HG02571 (cell line): ENCODE measurements at regions not wholly inside any gene's neighbourhood (a gene's known extent, or its start where the extent isn't known, plus 50 kb on each side); places are given as distances from the start of the nearest gene placed in this dataset.
"Not testable (repeated sequence)": the region's sequence is repeated elsewhere in the genome, so short reads cannot be mapped to it uniquely, and the experiment has no call there.

Experiments
- ATAC-seq: cut with Tn5 transposase; IDR thresholded peaks from one replicate; pipeline ENCODE4 v1.9.1; 2021; ENCODE audit warnings: mild to moderate bottlenecking, moderate library complexity; ENCODE audit not compliant: unreplicated experiment

DNA sequence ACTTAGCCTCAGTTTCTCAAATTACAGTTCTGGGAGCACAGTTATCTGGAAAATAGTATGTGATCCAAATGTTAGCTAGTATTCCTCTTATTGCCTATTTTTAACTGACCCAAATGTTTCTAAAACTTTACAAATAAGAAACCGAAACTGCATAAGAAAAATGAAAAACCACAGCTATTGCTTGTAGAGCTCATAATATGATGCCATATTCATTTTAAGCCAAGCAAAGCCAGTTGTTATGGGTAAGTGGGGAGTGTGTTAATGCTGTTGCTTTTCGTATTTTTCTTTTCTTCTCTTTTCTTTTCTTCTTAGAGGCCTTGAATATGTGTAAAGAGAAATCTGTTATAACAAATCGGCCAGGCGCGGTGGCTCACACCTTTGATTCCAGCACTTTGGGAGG lies 447.4 kb upstream of the TUSC1 start:
- ATAC-seq: no peak

GRCh38 chr9:26116085-26116484 lies 437.8 kb upstream of the TUSC1 start:
- not testable (repeated sequence) for ATAC-seq

- no peak for ATAC-seq
These were observed 434.5 kb upstream of the TUSC1 start for GRCh38 chr9:26112724-26113123.

GRCh38 chr9:26086396-26086795 lies 408.2 kb upstream of the TUSC1 start:
- ATAC-seq: no peak

- ATAC-seq: no peak
These were observed 403.6 kb upstream of the TUSC1 start for GRCh38 chr9:26081847-26082246.

DNA sequence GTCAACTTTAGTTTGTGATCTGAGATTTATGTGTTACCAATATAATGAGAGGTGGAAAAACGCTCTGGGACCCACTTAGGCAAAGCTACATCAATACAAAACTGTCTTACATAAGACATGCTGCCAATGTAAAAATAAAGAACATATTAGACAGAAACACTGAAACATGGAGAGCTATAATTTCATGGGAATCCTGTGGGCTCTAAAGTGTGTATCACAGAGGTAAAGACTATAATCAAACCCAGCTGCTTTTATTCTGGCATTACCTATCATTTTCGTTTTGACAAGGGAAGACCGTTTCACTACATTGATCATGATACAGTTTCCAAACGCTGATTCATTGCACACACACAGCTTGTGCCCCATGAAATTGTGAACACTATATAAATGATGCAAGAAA lies 400.5 kb upstream of the TUSC1 start:
- ATAC-seq: no peak

GRCh38 chr9:26077860-26078259 lies 399.6 kb upstream of the TUSC1 start:
- ATAC-seq: no peak

DNA sequence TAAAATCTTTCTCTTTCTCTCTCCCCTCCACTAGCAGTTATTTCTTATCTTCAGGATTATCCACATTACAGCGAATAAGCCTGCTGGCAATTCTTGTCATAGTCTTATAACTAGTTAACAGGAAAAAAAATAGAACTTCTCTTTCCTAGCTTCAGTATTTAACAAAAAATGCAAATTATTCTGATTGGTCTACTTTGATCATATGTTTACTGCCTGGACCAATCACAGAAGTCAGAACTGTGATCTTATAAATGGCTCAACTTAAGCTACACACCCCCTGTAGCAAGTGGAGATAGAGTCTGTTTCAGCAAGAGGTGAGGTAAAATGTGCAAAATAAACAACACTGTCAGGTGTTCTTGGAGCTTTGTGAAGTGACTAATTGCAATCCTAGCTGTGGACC lies 389.4 kb upstream of the TUSC1 start:
- ATAC-seq: no peak

DNA sequence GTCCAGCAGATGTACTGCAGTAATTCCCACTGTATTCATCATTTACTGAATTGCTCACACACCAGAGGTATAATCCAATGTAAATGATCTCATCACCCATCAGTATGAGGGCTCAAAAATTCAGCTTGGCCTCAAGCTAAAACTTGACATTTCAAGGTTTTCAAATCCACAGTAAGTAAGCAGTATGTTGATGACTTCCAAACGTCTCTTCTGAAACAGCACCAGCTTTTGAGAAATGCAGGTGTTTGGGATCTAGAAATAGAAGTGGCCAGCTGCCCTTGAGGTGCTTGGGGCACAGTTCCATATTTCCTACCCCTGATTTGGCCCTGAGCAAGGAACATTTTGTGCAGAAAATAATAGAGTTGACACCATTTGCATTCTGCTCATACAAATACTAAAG lies 388.0 kb upstream of the TUSC1 start:
- ATAC-seq: no peak

- no peak for ATAC-seq
These were observed 383.8 kb upstream of the TUSC1 start for GRCh38 chr9:26061948-26062575.

GRCh38 chr9:26058111-26058895 lies 380.1 kb upstream of the TUSC1 start:
- no peak for ATAC-seq

DNA sequence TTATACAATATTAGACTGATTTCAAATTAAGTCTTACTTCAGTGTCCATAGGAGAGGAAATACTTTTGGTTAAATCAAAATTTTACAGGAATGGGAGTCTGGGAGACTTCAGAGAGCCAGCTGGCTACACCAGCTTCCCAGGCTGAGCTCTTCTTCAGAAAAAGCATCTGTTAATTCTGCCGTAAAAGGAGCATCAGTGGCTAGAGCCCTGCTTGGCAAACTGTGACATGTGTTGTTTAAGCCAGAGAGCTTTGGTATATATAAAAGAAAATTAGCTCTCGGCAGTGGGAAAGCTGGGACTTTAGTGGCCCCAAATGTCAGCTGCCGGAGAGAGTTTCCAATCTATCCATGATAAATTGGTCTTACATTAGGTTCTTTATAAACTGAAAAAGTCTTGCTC lies 378.8 kb upstream of the TUSC1 start:
- no peak for ATAC-seq

DNA sequence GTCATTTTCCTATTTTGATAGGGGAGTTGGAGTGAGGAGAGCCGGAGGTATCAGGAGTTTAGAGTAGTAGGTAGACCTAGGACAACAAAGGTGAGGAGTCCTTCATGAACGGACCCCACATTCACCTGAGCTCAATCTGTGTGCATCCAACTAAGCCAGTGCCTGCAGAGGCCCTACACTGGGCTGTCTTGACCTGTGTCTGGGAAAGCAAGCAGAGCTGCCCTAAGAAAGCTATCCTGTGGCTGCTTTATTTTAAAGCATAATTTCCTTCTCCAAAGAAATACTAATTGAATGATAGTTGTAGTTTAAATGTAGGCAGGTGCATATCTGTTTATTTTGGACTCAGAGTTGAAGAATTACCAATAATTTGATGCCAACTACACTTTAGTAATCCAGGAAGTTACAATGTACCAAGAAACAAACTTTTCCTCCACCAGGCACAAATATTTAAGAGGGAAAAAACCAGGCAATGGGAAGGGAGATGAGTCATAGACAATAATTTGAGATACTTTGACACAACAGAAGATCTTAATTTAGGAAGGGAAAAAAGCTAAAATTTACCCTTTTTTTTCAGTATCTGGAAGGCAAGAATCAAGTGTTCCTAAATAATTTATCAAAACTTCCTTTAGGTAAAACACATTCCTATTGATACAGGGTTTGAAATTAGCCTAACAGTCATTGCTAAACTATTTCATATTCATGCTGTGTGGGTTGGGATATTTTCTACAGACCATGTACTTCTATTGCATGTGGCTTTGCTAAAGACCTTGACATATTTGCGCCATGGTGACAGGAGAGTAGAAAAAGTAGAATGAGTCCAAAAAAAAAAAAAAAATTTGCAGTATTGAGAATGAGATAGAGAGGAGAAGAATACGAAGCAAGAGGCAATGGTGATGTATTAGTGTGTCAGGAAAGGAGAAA lies 376.6 kb upstream of the TUSC1 start:
- no peak for ATAC-seq

DNA sequence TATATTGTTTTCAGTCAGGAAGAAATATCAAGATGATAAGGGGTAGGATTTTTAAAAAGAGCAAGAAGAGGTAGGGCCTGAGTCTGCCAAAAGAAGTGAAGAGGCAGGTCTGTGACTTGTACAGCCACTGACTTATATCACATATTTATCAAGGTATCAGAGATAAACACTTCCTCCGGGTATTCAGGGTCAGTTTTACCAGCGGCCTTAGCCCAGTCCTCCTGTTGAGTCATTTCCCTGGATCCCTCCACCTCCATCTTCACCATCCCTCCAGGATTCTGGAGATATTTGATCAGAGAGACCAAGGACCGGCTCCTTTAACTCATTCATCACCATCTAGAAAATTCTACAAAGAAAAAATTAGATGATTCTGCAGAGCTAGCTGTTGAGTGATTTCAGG lies 375.7 kb upstream of the TUSC1 start:
- no peak for ATAC-seq

- no peak for ATAC-seq
These were observed 365.2 kb upstream of the TUSC1 start for GRCh38 chr9:26043431-26043830.

DNA sequence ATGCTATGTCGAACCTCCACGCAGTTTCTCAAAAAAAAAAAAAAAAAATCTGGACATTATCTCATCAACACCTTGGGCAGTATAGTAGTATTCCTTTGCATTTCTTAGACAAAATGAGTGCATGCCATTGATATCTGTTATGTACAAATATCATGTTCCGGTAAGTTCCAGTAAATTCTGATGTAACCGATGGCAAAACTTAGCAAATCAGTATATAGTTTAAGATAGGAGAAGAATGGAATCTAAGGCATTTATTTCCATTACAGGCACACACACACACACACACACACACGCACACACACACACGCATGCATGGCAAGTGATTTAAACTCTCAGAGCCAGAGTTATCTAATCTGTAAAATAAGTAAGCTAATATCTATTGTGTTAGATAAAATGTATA lies 356.5 kb upstream of the TUSC1 start:
- no peak for ATAC-seq

GRCh38 chr9:26033336-26033735 lies 355.1 kb upstream of the TUSC1 start:
- ATAC-seq: no peak

DNA sequence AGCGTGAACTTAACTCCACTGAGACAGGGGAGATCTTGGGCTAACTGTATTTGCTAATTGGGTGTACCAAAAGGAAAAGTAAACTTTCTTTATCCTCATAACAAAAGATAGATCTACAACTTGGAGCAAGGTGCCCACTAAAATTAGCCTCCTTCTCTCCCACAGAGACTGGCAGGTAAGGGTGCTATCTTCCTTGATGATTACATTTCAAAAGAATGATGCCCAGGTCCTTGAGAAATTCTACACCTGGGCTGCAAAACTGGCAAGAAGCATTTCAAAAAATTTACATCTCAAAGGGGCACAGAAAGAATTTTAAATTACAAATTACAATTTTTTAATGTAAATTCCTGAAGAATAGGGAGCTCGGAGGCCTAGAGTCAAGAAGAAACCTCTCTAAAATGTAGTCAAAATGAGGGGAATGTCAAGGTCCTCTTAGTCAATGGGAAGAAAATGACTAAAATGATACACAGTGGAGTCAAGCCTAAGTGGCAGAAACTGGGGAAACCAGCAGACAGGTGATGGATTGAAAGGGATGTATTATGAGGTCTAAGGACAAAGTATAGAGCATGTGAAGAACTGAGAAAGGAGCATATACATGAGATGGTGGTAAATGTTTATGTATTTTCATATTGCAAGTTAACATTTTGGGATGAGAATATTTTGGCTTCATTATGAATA lies 348.3 kb upstream of the TUSC1 start:
- ATAC-seq: no peak

GRCh38 chr9:26013199-26013598 lies 335.0 kb upstream of the TUSC1 start:
- no peak for ATAC-seq

- ATAC-seq: no peak
These were observed 334.6 kb upstream of the TUSC1 start for GRCh38 chr9:26012797-26013196.

DNA sequence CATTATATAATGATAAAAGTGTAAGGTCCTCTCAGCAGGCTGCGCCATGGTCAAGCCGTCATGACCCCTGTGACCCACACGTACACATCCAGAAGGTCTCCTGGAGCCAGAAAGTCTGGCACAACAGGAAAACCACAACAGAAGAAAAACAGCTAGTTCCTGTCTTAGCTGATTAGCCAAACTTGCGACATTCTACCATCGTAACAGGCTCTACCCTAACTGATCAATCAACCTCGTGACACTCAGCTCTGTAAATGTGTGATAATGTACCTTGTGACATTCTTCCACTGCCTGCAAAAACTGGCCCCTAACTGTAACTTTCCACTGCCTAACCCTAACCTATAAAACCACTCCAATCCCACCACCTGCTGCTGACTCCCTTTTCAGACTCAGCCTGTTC lies 316.4 kb upstream of the TUSC1 start:
- ATAC-seq: no peak
